A673 (cell line): ENCODE measurements at regions not wholly inside any gene's neighbourhood (a gene's known extent, or its start where the extent isn't known, plus 50 kb on each side); places are given as distances from the start of the nearest gene placed in this dataset.

ENCODE experiments used
- CTCF ChIP-seq: fragments of 300-800, 200-600 bp; sonication (generic); conservative IDR thresholded peaks from 2 replicates; pipeline ENCODE4 v1.5.1; 2017; ENCODE audit warnings: low read depth, mild to moderate bottlenecking, antibody characterized with exemption, low read length, moderate library complexity, mixed read lengths
- EZH2 ChIP-seq: fragments of 200-600 bp; sonication (generic); IDR thresholded peaks from 2 replicates; pipeline ENCODE4 v1.6.1; 2017; ENCODE audit warnings: borderline replicate concordance, low read depth, mild to moderate bottlenecking, mixed read lengths, antibody characterized with exemption, low read length; ENCODE audit not compliant: poor library complexity, severe bottlenecking

- TF ChIP-seq CTCF (no peak), EZH2 (no peak)
Measured at GRCh38 chr13:73368608-73369007, 309.8 kb downstream of the KLF5 start.
